CD4-positive, alpha-beta T cell treated with Interleukin-15 for 4 hours (primary cell): ENCODE measurements at regions not wholly inside any gene's neighbourhood (a gene's known extent, or its start where the extent isn't known, plus 50 kb on each side); places are given as distances from the start of the nearest gene placed in this dataset.
"Not testable (repeated sequence)": the region's sequence is repeated elsewhere in the genome, so short reads cannot be mapped to it uniquely, and the experiment has no call there.

Source experiments
- DNase-seq: peaks from one replicate; pipeline ENCODE4 v3.0.0-alpha.2; 2020; ENCODE audit warnings: low spot score

DNA sequence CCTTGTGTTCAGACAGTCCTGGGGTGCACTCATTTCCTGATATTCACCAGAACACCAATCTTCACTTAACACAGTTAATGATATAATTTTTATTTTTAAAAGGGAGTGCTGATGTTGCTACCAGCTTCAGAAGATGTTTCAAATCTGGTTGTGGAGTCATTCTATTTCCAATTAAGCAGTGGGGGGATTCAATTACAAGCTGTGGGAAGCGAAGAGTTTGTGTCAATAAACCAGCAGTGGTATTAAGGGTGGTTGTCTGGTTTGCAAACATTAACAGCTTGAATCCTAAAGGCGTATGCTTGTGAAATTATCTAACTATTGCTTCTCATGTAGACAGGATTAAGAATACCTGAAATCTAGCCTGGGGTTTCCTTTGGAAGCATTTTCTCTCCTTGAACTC lies 1637.5 kb upstream of the GOT2 start:
- DNase-seq, result no peak

DNA sequence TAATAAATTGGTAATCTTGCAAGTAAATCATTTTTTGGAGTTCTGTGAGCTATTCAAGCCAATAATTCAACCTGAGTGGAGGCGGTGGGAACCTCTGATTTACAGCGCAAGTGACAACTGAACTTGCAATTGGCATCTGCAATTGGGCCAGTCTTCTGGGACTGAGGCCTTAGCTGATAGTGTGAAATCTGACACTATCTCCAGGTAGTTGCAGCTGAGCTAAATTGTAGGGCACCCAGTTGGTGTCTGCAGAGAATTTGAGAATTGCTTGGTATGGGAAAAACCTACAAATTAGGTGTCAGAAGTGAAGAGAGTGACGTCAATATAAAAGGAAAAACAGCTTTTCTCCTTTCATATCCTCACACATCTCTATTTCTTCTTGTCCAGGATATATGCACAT lies 1633.6 kb upstream of the GOT2 start:
- DNase-seq, result no peak

DNA sequence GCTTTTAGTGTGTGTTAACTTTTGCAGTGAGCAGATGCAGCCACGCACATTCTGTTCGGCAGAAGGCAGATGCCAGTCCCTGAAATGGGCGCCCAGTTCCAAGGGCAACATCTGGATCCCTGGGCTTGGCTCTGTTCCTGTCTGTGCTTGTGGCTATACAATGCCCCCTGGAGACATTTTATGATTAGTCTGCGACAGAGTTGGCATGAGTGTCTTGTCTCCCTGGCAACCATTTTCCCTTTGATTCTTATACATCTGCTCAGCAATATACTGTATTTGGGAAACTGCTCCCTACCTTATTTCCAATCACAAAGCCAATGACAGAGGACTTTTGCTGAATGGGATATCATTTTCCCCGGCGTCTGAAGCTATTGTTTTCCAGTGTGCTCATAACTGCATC lies 1629.5 kb upstream of the GOT2 start:
- DNase-seq, result no peak

DNA sequence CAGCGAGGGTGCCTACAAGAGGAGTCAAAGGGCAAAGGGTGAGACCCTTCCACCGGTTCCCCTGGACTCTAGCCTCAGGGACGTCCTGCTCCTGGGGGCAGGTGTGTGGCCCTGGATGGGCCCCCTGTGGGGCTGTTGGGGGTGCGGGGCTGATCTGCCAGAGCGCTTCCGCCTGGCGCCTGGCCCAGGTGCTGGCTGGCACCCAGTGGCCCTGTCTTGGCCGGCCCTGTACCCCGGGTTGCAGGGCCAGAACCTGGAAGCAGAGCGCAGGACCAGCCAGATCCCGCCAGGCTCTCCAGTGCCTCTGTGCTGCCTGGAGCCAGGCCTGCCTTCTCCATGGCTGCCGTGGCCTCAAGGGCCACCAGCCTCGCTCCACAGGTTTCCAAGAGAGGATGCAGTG lies 1625.8 kb upstream of the GOT2 start:
- not testable (repeated sequence) for DNase-seq

DNA sequence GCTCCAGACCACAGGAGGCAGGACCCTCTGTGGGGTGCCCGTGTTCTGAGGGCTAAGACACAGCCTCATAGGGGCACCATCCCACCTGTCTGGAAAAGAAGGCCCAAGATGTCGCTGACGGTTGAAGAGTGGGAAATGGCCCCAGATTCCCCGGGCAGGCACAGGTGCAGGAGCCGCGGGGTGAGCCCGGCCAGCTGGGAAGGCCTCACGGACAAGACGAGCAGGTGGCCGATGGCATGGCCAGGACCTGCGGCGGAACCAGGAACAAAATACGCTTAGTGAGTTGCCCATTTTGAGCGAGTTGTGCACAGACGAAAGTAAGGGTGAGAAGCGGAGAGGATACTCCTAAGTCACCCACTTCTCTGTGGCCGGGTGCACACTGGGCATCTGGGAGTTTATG lies 1625.3 kb upstream of the GOT2 start:
- not testable (repeated sequence) for DNase-seq

DNA sequence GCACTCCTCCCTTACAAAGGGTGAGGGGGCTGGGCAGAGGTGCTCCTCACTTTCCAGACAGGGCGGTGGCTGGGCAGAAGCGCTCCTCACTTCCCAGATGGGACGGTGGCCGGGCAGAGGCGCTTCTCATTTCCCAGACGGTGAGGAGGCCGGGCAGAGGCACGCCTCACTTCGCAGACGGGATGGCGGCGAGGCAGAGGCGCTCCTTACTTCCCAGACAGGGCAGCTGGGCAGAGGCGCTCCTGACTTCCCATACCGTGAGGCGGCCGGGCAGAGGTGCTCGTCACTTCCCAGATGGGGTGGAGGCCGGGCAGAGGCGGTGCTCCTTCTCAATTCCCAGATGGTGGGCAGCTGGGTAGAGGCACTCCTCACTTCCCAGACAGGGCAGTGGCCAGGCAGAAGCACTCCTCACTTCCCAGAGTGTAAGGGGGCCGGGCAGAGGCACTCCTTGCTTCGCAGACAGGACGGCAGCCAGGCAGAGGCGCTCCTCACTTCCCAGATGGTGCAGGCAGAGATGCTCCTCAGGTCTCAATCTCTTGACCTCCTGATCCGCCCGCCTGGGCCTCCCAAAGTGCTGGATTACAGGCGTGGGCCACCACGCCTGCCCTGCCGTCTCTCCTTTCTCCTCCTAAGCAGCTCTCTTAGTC lies 1623.9 kb upstream of the GOT2 start:
- not testable (repeated sequence) for DNase-seq

DNA sequence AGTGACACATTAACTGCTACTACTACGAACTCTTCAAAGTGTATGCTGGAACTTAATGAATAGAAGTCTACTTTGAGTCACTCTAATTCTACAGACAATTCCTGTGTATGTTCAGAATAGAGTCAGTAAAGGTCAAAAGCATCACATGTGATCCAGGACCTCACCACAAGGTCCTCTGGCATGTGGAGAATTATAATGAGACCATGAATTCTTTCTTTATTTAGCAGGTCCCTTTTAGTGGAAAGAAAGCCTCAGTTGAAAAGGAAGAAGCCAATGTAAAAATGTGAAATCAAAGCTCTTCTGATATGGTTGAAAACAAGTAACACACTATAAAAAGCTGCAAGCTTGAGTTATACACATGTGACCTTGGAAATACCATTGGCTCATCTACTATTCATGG lies 1612.1 kb upstream of the GOT2 start:
- DNase-seq, result no peak

DNA sequence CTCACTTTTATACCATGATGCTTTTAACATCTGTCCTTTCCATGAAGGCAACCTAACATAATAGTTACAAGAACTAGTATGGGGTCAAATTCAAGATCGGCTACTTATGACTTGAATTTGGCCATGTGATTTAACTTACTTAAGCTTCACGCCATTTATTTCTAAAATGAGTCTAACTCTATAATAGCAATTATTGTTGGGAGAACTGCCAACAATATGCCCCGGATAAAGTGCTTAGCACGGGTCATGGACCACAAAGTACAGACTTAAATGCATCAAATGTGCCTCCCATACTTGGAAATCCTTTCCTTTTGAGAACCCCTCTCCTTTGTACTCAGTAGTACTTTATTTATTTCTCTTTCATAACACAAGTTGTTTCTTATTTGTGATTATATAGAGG lies 1603.6 kb upstream of the GOT2 start:
- DNase-seq, result no peak

DNA sequence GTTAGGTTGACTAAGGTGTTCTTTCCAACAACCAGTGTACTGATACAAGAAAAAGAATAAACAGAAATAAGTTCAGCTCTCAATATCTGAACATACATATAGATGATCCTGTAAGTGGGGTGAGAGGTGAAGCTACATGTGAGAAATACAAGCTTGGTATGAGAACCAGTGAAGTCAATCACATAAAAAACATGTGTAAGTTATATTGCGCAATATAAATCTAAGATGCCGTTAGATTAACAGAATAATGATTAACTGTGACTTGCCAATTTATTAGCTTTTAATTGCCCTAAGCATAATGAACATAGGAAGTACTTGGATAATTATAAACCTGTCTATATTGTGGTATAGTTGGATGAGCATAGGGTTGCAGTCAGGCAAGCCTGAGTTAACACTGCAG lies 1597.1 kb upstream of the GOT2 start:
- DNase-seq, result no peak

DNA sequence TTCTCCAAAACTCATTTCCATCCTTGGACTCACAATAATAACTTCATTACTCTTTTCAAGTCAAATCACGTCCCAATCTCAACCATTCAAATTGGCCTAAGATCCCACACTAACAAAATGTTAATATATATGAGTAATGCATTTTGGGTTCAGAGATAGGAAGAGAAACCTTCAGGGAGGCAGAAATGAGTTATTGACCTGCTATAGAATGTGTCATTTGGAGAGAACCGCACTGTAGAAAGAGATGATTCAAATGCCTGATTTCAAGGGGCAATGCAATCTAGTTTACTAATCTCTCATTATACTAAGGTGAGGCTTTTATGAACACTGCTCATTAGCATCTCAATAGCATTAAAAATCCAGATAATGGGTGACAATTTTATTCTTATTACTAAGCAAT lies 1595.0 kb upstream of the GOT2 start:
- DNase-seq, result no peak

DNA sequence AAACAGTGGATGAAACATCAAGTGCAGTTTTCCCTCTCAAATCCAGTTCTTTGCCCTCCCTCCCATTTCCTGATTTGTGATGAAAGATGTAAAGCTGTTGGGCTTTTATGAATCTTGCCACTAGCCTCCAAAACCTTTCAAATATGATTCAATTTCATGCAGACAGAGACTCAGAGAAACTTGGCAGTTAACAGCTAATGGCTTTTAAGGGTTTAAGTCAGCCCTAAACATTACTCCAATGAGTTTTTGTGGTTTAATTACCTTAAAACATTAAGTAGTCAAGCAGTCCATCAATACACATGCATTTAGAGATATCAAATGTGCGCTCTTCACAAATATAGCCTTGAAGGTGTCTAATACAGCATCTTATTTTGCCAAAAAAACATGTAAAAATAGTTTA lies 1594.0 kb upstream of the GOT2 start:
- DNase-seq, result no peak

DNA sequence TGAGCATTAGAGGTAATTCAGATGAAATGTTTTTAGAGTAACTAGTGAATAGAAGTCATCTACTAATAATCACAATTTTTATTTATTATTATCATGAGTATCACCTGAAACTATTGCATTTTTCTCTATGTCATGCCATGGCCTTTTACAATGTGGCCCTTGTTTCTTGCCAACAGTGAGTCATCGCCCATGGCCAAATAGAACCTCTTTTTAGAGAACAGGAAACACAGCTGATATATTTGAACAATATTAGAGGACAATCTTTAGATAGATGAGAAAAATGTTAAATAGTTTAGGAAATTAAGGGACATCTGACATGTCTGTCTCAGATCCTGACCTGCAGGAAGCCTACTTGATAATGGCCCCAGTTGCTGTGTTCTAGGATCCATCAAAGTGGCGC lies 1584.4 kb upstream of the GOT2 start:
- DNase-seq, result no peak

DNA sequence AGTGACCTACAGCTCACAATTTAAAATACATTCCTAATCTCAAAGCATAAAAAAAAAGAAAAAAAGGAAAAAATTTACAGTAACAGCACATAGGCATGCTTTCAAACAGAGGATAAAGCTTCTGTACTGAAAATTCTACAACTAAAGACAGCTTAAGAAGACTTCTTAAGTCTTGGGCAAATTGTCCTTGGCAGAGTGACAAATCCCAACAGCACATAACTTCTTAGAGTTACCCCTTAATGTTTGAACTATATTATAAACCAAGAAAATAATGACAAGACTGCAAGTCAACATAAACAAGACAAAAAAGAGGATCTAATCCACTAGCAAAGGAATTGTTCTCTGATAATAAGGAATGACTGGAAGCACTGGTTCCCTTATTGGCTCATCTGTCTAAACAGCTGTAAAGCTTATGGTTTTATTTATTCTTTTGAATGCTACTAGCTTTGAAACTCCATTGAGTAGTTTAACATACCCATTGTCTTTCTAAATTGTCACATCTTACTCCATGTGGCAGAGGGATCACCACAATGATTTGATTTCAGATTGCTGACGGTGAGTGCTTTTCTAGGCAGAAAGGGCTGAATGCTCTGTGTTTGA lies 1576.8 kb upstream of the GOT2 start:
- DNase-seq, result no peak

DNA sequence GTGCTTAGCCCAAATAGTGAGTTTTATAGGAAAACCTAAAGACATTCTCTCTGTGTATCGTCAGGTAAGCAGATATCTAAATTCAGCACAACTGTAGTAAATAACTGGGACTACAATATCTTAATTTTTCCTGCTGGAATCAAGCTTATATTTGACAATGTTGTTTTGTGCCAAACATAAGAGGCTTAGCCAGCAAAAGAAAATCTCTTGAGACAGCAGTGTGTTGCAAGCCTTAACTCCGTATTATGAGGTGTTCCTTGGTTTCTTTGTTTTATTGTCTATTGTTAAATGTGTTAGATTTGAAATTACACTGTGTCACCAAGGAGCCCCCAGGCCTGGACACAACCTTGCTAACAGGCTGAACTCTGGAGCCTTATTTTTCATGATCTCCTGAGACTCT lies 1570.6 kb upstream of the GOT2 start:
- no peak for DNase-seq

DNA sequence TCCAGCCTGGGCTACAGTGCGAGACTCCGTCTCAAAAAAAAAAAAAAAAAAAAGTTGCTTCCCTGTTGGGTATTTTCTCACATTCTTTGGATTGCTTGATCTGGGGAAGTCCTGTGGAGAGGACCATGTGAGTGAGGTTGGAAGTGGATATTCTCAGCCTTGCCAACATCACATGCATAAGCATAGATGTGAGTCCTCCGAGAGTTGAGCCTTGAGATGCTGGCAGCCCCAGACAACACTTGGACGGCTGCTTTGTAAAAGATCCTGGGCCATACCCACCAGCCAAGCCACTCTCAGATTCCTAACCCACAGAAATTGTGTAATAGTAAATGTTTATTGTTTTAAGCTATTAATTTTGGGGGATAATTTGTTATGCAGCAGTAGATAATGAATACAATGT lies 1570.0 kb upstream of the GOT2 start:
- no peak for DNase-seq

DNA sequence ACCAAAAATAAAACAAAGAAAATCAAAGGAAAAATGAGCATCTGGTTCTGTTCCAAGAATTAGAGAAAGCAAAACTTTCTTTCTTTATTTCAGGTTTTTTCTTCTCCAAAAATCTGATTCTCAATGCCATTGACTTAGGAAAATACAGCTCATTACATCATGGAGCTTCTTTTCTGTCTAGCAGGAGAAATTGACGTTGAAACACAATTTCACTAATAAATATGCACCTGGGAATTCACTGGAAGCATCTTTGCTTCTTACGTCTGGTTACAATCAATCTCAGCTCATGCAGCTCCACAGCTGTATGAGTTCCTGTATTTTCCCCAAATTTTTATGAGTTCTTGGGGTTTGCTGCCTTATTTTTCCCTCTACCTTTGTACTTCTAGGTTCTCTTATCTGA lies 1568.6 kb upstream of the GOT2 start:
- DNase-seq, result no peak

DNA sequence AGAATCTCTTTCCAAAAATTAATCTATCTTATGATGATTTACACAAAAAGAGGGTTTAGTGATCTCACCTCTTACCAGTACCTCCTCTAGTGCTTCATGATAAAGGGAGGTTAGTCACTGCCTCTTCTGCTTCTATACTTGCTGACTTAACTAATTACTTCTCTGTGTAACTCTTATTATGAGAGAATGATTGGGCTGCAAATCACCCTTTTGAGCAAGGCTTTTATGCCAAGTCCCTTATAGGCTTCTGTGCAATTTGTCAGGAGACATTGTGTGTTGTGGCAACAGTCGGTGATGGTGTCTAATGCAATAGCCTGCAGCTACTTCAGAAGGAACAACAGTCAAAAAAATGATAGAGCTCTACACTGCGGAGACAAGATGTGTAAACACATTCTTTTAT lies 1568.1 kb upstream of the GOT2 start:
- DNase-seq, result no peak

DNA sequence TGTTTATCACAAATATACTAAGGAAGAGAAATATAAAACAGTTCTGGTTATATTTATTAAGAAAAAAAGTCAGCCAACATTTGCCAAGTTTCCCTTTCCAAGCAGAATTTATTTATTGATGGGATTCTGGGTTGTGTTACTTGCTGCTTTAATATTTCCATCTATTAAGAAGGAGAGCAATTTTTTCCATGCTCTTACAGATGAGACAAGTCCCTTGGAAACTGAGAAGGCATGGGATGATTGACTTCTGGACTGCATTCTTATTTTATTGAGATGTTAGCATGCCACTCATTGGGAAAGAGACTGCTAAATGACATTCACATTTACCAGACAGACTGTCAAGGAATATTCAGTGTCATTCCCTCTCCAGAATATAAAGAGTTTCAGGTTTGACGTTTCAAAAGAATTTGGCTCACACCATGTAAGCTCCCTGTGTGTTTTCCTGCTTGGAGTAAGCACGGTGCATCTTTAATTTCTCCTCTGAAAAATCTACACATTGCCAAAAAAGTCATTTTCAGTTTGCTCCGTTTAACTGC lies 1565.2 kb upstream of the GOT2 start:
- DNase-seq, result no peak

DNA sequence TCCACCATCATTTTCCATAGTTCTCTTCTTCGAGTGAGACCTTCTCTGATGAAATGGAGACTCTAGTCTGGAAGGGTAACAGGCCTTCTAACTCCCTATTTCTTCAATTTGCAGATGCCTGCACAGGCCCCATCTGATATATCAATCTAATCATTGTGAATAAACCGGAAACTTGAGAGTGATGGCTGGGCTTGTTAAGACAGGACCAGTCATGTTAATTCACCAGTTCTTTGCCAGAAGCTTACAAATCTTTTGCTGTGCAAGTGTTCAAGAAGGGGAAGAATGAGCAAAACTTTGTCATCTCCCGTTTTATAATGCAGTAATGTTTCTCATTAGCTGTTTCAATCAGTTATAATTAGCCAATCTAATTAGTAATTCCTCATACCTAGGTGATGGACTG lies 1561.3 kb upstream of the GOT2 start:
- DNase-seq, result no peak

DNA sequence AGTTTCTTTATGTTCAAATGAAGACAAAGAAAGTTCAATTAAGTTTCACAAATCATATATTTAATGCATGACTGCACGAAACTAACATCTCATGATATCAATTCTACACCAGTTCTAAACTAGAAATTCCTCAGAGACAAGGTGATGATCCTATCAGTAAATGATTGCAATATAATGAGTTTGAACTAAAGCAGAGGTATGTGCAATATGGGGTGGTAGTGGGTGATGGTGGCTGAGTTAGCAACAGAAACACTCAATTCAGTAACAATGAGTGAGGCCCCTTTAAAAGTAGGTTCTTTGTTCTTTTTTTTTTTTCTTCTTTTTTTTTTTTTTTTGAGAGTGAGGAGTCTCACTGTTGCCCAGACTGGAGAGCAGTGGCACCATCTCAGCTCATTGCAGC lies 1551.7 kb upstream of the GOT2 start:
- no peak for DNase-seq

DNA sequence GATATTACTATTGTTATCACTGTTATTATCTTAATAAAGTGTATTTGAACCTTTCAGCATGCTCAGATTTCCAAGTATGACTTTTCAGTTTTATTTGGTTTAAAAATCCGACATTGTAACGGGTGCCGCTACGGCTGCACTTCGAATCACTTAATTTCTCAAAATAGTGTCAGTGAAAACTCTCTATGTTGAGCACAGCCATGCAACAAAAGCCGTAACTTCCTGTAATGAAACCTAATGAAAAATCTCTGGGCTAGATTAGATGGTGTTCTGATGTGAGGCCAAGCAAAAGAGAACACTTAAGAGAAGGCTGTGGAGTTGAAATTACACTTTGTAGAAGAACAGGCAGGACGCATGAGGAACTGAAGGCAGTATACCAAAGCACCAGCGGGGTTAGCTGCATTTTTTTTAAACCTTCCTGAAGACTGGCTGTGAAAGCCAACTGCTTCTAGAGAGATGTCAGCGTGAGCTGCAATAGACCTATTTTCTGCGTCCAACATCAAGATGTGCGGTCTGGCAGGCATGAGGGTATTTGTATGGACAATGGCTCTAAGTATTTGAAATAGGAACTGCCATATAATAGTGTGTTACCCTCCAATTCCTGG lies 1545.0 kb upstream of the GOT2 start:
- DNase-seq, result no peak

DNA sequence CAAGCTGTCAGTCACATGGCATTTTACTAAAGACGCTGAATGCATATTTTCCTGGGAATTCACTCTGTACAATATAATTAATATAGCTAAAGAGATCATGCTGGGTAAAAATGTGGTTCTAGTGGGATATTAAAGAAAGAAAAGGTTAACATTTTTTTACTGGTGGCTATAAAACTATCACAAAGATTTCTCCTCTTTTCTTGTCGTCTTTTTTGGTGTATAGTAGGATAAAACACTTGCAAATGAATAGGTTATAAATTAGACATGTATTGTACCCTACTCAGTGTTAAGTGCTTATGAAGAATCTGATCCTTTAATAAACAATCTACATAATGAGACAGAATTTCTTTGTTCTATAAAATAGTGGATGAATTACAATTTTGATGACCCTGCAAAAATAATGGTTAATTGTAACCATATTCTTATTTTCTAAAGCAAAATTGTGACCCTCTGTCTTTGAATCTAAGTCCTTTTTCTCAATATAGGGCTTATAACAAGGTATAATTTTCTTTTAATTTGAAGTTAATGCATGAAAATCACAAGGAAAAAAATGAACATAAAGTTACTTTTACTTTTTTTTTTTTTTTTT lies 1540.4 kb upstream of the GOT2 start:
- DNase-seq, result no peak

DNA sequence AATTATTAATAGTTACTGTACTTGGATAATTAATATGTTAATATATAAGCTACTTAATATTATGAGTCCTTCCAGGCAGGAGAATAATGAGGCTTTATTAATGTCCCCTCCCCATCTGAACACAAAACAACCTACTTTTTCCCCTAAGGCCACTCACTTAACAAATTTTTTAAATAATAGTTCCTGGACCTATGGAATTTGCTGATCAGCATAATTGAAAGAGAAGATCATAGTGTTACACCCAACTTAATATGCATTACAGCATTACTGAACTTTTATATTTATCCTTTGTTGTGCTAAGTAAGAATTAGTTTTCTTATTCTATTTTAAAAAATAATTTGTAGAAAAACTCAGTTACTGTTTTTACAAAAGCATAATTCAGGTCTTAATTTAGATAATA lies 1537.7 kb upstream of the GOT2 start:
- no peak for DNase-seq
